H9 (cell line): ENCODE measurements at regions not wholly inside any gene's neighbourhood (a gene's known extent, or its start where the extent isn't known, plus 50 kb on each side); places are given as distances from the start of the nearest gene placed in this dataset.

Experiments
- DNase-seq: peaks from one replicate; pipeline ENCODE4 v3.0.0-alpha.2; 2017
- H2AFZ ChIP-seq: one replicate; pipeline ENCODE4 v1.6.1; 2013; ENCODE audit warnings: mild to moderate bottlenecking, low read length, control low read depth, moderate library complexity
- H2AK5ac ChIP-seq: 2 replicates; pipeline ENCODE4 v1.6.1; 2013; ENCODE audit warnings: low read length, control low read depth, mixed read lengths; ENCODE audit not compliant: insufficient read length
- H2BK120ac ChIP-seq: one replicate; pipeline ENCODE4 v1.6.1; 2013; ENCODE audit warnings: low read depth, mild to moderate bottlenecking, low read length, control low read depth, inconsistent platforms; ENCODE audit not compliant: poor library complexity, severe bottlenecking
- H2BK12ac ChIP-seq: 2 replicates; pipeline ENCODE4 v1.6.1; 2013; ENCODE audit warnings: low read length, control low read depth, mixed read lengths, low read depth; ENCODE audit not compliant: insufficient read length
- H2BK15ac ChIP-seq: 2 replicates; pipeline ENCODE4 v1.6.1; 2013; ENCODE audit warnings: low read depth, low read length, control low read depth
- H2BK20ac ChIP-seq: one replicate; pipeline ENCODE4 v1.6.1; 2013; ENCODE audit warnings: low read depth, mild to moderate bottlenecking, low read length, control low read depth, inconsistent platforms; ENCODE audit not compliant: poor library complexity, severe bottlenecking
- H2BK5ac ChIP-seq: 2 replicates; pipeline ENCODE4 v1.6.1; 2013; ENCODE audit warnings: low read length, control low read depth, mixed read lengths; ENCODE audit not compliant: insufficient read length
- H3K14ac ChIP-seq: 2 replicates; pipeline ENCODE4 v1.6.1; 2013; ENCODE audit warnings: low read length, control low read depth; ENCODE audit not compliant: insufficient read depth
- H3K18ac ChIP-seq: 2 replicates; pipeline ENCODE4 v1.6.1; 2013; ENCODE audit warnings: low read depth, mild to moderate bottlenecking, mixed read lengths, low read length, control low read depth; ENCODE audit not compliant: insufficient read length
- H3K23ac ChIP-seq: 2 replicates; pipeline ENCODE4 v1.6.1; 2013; ENCODE audit warnings: low read length, control low read depth, mixed read lengths, low read depth; ENCODE audit not compliant: insufficient read length
- H3K23me2 ChIP-seq: 2 replicates; pipeline ENCODE4 v1.6.1; 2013; ENCODE audit warnings: low read depth, mild to moderate bottlenecking, mixed read lengths, low read length, control low read depth; ENCODE audit not compliant: insufficient read length, poor library complexity, severe bottlenecking
- H3K27ac ChIP-seq: 2 replicates; pipeline ENCODE4 v1.5.1; 2013; ENCODE audit warnings: low read length, control low read depth, mixed read lengths, low read depth; ENCODE audit not compliant: insufficient read length
- H3K27me3 ChIP-seq: 2 replicates; pipeline ENCODE4 v1.6.1; 2013; ENCODE audit warnings: low read length, control low read depth, inconsistent platforms; ENCODE audit not compliant: insufficient read depth
- H3K4ac ChIP-seq: 2 replicates; pipeline ENCODE4 v1.6.1; 2013; ENCODE audit warnings: low read depth, mild to moderate bottlenecking, control low read depth, inconsistent platforms, low read length, moderate library complexity
- H3K4me1 ChIP-seq: 2 replicates; pipeline ENCODE4 v1.6.1; 2013; ENCODE audit warnings: low read length, control low read depth, inconsistent platforms; ENCODE audit not compliant: insufficient read depth
- H3K4me2 ChIP-seq: 2 replicates; pipeline ENCODE4 v1.6.1; 2013; ENCODE audit warnings: low read length, control low read depth, mixed read lengths; ENCODE audit not compliant: insufficient read length, insufficient read depth
- H3K56ac ChIP-seq: 2 replicates; pipeline ENCODE4 v1.6.1; 2013; ENCODE audit warnings: low read depth, mild to moderate bottlenecking, mixed read lengths, low read length, control low read depth; ENCODE audit not compliant: insufficient read length
- H3K79me1 ChIP-seq: 2 replicates; pipeline ENCODE4 v1.6.1; 2013; ENCODE audit warnings: low read depth, mild to moderate bottlenecking, moderate library complexity, low read length, control low read depth, inconsistent platforms; ENCODE audit not compliant: insufficient read depth, poor library complexity, severe bottlenecking
- H3K79me2 ChIP-seq: 2 replicates; pipeline ENCODE4 v1.6.1; 2013; ENCODE audit warnings: low read length, control low read depth, inconsistent platforms; ENCODE audit not compliant: insufficient read depth
- H3K9ac ChIP-seq: 2 replicates; pipeline ENCODE4 v1.6.1; 2013; ENCODE audit warnings: low read length, control low read depth, mixed read lengths; ENCODE audit not compliant: insufficient read length; ENCODE audit errors: extremely low read depth
- H3K9me3 ChIP-seq: one replicate; pipeline ENCODE4 v1.6.1; 2013; ENCODE audit warnings: low read depth, low read length, inconsistent platforms; ENCODE audit not compliant: control insufficient read depth
- H3T11ph ChIP-seq: one replicate; pipeline ENCODE4 v1.6.1; 2013; ENCODE audit warnings: mild to moderate bottlenecking, low read length, control low read depth, inconsistent platforms
- H4K20me1 ChIP-seq: one replicate; pipeline ENCODE4 v1.6.1; 2013; ENCODE audit not compliant: control insufficient read depth, insufficient read length, insufficient read depth
- H4K5ac ChIP-seq: 2 replicates; pipeline ENCODE4 v1.6.1; 2013; ENCODE audit warnings: low read depth, mild to moderate bottlenecking, mixed read lengths, low read length, control low read depth; ENCODE audit not compliant: insufficient read length
- H4K8ac ChIP-seq: replicated peaks from 2 replicates; pipeline ENCODE4 v1.6.1; 2013; ENCODE audit warnings: low read length, control low read depth, mixed read lengths, low read depth; ENCODE audit not compliant: insufficient read length
- H4K91ac ChIP-seq: 2 replicates; pipeline ENCODE4 v1.6.1; 2013; ENCODE audit warnings: low read depth, mild to moderate bottlenecking, moderate library complexity, mixed read lengths, low read length, control low read depth; ENCODE audit not compliant: insufficient read length
- H3K27ac Mint-ChIP-seq, 3 experiments: 2 replicates in 2 of 3; 3 replicates in 1 of 3; pipeline ENCODE4 v1.8.0; 2020 to 2021; ENCODE audit warnings: mixed read lengths in 3 of 3, mild to moderate bottlenecking in 1 of 3, moderate library complexity in 1 of 3
- H3K27me3 Mint-ChIP-seq: 2 replicates; pipeline ENCODE4 v1.8.0; 2021; ENCODE audit warnings: low read depth, mild to moderate bottlenecking, moderate library complexity, mixed read lengths
- H3K36me3 Mint-ChIP-seq, 3 experiments: 2 replicates in 2 of 3; 3 replicates in 1 of 3; pipeline ENCODE4 v1.8.0; 2020 to 2021; ENCODE audit warnings: low read depth in 3 of 3, mixed read lengths in 3 of 3; ENCODE audit not compliant: insufficient read depth in 1 of 3
- H3K4me1 Mint-ChIP-seq, 2 experiments: 2 replicates each; pipeline ENCODE4 v1.8.0; 2020; ENCODE audit warnings: mixed read lengths in 2 of 2
- H3K4me3 Mint-ChIP-seq, 2 experiments: 2 replicates in 1 of 2; 3 replicates in 1 of 2; pipeline ENCODE4 v1.8.0; 2020 to 2021; ENCODE audit warnings: mild to moderate bottlenecking in 2 of 2, mixed read lengths in 2 of 2, moderate library complexity in 1 of 2
- H3K9me3 Mint-ChIP-seq, 2 experiments: 2 replicates in 1 of 2; 3 replicates in 1 of 2; pipeline ENCODE4 v1.8.0; 2020; ENCODE audit warnings: mild to moderate bottlenecking in 2 of 2, mixed read lengths in 2 of 2, moderate library complexity in 1 of 2
- CTCF ChIP-seq: fragments of 200-600 bp; sonication (generic); conservative IDR thresholded peaks from 3 replicates; pipeline ENCODE4 v1.8.0; 2021; ENCODE audit warnings: antibody characterized with exemption, mild to moderate bottlenecking
- WGBS: extraction: QIAGEN DNeasy Blood & Tissue Kit; methylation state at CpG from one replicate; pipeline ENCODE4 v1.1.7; 2013; ENCODE audit warnings: missing lambda C conversion rate, low lambda C conversion rate, mixed read lengths; ENCODE audit not compliant: insufficient read length; ENCODE audit errors: extremely low coverage; 5-methylcytosine and 5-hydroxymethylcytosine counted together

GRCh38 chr20:47926731-47927130 is 141.4 kb upstream of the SULF2 start:
- Histone ChIP-seq H3K27me3 (no peaks in the 10 kb centered on the region), H2BK120ac (no peak overlapping the region), H3K18ac (no peak overlapping the region), H3T11ph (no peak overlapping the region), H2AFZ (no peak overlapping the region), H2AK5ac (no peak overlapping the region), H3K9ac (no peak overlapping the region), H3K9me3 (no peaks in the 10 kb centered on the region), H4K20me1 (no peaks in the 10 kb centered on the region), H4K91ac (no peak overlapping the region), H2BK5ac (no peak overlapping the region), H3K56ac (no peak overlapping the region), H3K4me1 (no peaks in the 10 kb centered on the region), H2BK12ac (no peak overlapping the region), H3K79me2 (no peaks in the 10 kb centered on the region), H3K4ac (no peak overlapping the region), H2BK15ac (no peak overlapping the region), H3K27ac (no peak overlapping the region), H3K23ac (no peak overlapping the region), H3K23me2 (no peaks in the 10 kb centered on the region), H3K14ac (no peak overlapping the region), H2BK20ac (no peak overlapping the region), H4K8ac (no peak overlapping the region), H4K5ac (no peak overlapping the region), H3K4me2 (no peak overlapping the region), H3K79me1 (no peaks in the 10 kb centered on the region)
- H3K36me3 Mint-ChIP-seq, result no peaks in the 10 kb centered on the region
- no peak overlapping the region for H3K27ac Mint-ChIP-seq
- H3K9me3 Mint-ChIP-seq, result no peaks in the 10 kb centered on the region; a peak in 1 of 5 replicates
- no CpG with 5 or more reads among the region's 4 CpGs for WGBS
- no peak overlapping the region for H3K4me3 Mint-ChIP-seq
- H3K4me1 Mint-ChIP-seq, result peaks cover 13 to 14% of the 10 kb centered on the region in 2 experiments
- no peaks in the 10 kb centered on the region for H3K27me3 Mint-ChIP-seq
- TF ChIP-seq CTCF, result no peak
- no peak for DNase-seq
